Lower leg skin (tissue), 3 donors: ENCODE measurements at regions not wholly inside any gene's neighbourhood (a gene's known extent, or its start where the extent isn't known, plus 50 kb on each side); places are given as distances from the start of the nearest gene placed in this dataset.

Source experiments
- POLR2A ChIP-seq, 2 donors: fragments of 450-650 bp; IDR thresholded peaks; one replicate each; pipeline ENCODE4 v1.6.1; 2016 to 2017; ENCODE audit warnings: antibody characterized with exemption in 2 of 2, mild to moderate bottlenecking in 1 of 2, moderate library complexity in 1 of 2
- TF ChIP-seq, protein P1 (sequence below), 3 donors: fragments of 450-650 bp; IDR thresholded peaks; one replicate each; pipeline ENCODE4 v1.5.1; 2016; ENCODE audit warnings: antibody characterized with exemption in 3 of 3, mild to moderate bottlenecking in 3 of 3, moderate library complexity in 2 of 3

DNA sequence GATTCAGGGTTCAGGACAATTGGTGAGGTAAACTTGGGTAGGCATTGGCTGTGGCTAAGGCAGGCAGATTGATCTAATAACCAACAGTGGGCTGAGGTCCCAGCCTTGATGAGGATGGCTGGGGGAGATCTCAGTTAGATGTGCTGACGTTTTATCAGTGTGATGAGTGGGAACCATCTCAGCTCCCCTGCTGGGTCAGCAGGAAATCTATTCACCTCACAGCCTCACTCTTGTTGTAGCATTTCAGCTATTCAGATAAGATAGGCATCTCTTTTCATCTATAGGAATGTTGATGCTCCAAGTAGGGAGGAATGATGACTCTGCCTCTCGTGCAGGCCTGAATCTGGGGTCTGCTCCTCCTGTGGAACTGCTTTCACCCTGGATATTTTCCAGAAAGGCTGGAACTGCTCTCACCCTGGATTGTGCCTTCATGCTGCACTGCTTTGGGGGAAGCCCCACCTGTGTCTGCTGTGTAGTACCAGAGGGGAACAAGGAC is 973.7 kb downstream of the NSUN3 start:
- TF ChIP-seq, protein P1, sequence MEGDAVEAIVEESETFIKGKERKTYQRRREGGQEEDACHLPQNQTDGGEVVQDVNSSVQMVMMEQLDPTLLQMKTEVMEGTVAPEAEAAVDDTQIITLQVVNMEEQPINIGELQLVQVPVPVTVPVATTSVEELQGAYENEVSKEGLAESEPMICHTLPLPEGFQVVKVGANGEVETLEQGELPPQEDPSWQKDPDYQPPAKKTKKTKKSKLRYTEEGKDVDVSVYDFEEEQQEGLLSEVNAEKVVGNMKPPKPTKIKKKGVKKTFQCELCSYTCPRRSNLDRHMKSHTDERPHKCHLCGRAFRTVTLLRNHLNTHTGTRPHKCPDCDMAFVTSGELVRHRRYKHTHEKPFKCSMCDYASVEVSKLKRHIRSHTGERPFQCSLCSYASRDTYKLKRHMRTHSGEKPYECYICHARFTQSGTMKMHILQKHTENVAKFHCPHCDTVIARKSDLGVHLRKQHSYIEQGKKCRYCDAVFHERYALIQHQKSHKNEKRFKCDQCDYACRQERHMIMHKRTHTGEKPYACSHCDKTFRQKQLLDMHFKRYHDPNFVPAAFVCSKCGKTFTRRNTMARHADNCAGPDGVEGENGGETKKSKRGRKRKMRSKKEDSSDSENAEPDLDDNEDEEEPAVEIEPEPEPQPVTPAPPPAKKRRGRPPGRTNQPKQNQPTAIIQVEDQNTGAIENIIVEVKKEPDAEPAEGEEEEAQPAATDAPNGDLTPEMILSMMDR (IDR thresholded peaks at IDR 0.05) = no peak
- TF ChIP-seq POLR2A (IDR thresholded peaks at IDR 0.05) = no peak
